H4 (cell line): ENCODE measurements at regions not wholly inside any gene's neighbourhood (a gene's known extent, or its start where the extent isn't known, plus 50 kb on each side); places are given as distances from the start of the nearest gene placed in this dataset.
"Not testable (repeated sequence)": the region's sequence is repeated elsewhere in the genome, so short reads cannot be mapped to it uniquely, and the experiment has no call there.

Experiments used
- DNase-seq: peaks from one replicate; pipeline ENCODE4 v3.0.0-alpha.2; 2015; ENCODE audit warnings: low spot score

DNA sequence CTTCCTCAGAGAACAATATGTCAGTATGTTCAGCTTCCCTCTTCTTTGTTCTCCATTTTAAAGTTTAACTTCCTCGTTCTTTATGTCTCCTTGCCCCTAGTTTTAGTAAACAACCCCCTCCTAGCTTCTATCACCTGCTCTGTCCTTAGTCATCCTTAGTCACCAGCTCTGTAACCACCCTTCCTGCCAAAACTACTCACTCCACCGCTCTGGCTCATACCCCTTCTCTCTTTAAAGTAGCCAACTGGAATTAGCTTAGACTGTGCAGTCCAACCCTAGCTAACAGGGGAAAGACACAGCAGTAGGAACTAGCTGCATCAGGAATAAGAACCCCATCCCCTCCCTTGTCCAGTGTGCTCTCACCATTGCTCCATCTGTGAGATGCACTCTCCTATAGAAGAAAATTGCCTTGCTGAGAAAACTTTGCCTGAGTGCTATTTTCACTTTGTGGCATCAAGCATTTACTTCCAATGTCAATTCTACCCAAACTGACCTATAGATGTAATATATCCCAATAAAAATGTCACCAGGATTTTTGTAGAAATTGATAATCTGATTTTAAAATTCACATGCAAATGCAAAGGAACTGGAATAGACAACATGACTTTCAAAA is 603.2 kb downstream of the C12orf50 start:
- no peak for DNase-seq

- not testable (repeated sequence) for DNase-seq
These were observed 608.0 kb downstream of the C12orf50 start for GRCh38 chr12:87421233-87421632.

DNA sequence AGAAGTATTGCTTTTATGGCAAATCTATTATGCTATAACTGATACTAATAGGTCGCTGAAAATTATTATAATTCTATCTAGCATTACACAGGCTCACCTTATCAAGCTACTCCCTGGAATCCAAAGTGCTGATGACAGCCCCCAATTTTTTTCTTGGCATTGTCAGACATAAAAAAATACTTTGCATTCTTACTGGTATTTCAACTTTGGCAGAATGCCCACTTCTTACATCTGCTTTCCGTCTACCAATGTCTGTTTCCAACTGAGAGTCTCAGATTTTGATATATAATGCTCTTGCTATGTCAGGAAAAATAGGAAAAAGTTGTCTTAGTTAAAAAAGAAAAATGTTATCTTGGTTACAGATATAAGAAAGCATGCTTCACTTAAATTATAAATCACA is 615.4 kb downstream of the C12orf50 start:
- no peak for DNase-seq

GRCh38 chr12:87406926-87407325 is 622.3 kb downstream of the C12orf50 start:
- DNase-seq: no peak

GRCh38 chr12:87405918-87406317 is 623.3 kb downstream of the C12orf50 start:
- no peak for DNase-seq

GRCh38 chr12:87394168-87394567 is 635.0 kb downstream of the C12orf50 start:
- not testable (repeated sequence) for DNase-seq

- DNase-seq: no peak
These were observed 640.8 kb downstream of the C12orf50 start for GRCh38 chr12:87388376-87388775.

- no peak for DNase-seq
These were observed 643.9 kb downstream of the C12orf50 start for GRCh38 chr12:87385322-87385721.

DNA sequence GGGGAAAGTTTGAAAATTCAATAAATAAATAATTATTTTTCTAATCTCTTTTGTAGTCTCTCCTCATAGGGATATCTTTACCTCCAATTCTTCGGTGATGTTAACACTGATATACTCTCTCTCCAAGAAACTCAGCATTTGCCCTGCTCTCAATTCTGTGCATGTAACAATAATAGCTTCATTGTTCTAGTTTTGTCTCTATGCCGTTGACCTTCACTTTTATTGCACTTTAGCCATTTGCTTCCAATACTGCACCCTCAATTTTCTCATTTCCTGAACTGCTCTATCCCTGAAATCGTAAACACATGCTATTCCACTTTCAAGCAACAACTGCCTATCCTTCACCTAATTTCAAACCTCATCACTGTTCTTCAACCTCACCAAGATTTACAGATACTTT is 645.0 kb downstream of the C12orf50 start:
- DNase-seq: no peak

GRCh38 chr12:87383680-87384079 is 645.5 kb downstream of the C12orf50 start:
- no peak for DNase-seq

GRCh38 chr12:87382959-87383566 is 646.1 kb downstream of the C12orf50 start:
- no peak for DNase-seq

- no peak for DNase-seq
These were observed 646.8 kb downstream of the C12orf50 start for GRCh38 chr12:87382436-87382835.

DNA sequence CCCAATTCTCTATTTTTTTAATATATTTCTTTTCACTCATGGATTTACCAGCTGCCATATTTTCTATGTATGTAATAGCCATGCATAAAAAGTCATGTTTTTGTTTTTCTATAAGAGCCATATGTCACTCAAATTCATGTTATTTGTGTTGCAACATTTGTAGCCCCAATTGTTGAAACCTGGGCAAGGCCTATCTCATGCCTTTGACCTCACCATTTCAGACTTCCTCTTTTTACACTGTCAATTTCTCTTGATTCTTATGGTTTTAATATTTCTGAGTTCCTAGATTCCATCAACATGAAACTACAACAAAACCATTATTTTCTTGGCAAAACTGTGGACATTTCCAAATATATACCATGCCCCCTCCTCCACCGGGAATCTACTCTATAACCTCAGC is 647.5 kb downstream of the C12orf50 start:
- DNase-seq: no peak

DNA sequence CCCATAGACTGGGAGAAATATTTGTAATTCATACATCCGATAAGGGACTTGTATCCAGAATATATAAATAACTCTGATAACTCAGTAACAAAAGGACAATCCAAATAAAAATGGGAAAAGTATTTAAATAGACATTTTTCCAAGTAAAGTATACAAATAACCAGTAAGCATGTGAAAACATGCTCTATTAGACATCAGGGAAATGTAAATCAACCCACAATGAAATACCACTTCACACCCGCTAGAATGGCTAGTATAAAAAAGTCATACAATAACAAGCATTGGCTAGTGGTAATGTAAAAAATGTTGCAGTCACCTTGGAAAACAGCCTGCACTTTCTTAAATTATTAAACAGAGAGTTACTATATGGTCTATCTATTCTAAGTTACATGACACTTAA is 650.7 kb downstream of the C12orf50 start:
- DNase-seq: no peak

GRCh38 chr12:87376722-87377121 is 652.5 kb downstream of the C12orf50 start:
- DNase-seq: no peak

- DNase-seq: no peak
These were observed 660.0 kb downstream of the C12orf50 start for GRCh38 chr12:87369161-87369560.

- no peak for DNase-seq
These were observed 660.9 kb downstream of the C12orf50 start for GRCh38 chr12:87368259-87368658.

- no peak for DNase-seq
These were observed 663.8 kb downstream of the C12orf50 start for GRCh38 chr12:87365423-87365822.

DNA sequence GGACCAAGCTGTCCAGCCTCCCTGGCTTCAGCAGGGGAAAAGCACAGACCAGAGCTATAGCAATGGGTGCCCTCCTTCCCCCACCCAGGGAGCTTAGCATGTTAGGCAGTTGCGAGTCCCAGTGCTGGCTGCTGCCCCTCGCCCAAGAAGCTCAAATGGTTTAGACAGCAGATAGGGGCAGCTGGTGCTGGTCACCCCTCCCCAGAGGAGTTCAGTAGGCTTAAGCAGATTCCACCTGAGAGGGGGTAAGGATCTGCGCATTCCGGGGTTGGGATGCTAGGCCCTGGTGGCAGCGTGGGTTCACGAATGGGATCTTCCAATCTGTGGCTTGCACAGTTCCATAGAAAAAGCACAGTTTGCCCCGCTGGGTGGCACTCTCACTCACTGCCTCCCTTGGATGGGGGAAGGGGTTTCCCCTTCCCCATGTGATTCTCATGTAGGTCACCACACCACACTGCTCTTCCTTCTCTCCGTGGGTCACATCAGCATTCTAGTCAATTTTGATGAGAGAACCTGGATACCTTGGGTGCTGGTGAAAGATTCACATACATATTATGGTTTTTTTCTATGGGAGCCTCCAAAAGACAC is 665.6 kb downstream of the C12orf50 start:
- DNase-seq: no peak

GRCh38 chr12:87349681-87350080 is 679.5 kb downstream of the C12orf50 start:
- no peak for DNase-seq

- no peak for DNase-seq
These were observed 681.1 kb downstream of the C12orf50 start for GRCh38 chr12:87348071-87348470.

DNA sequence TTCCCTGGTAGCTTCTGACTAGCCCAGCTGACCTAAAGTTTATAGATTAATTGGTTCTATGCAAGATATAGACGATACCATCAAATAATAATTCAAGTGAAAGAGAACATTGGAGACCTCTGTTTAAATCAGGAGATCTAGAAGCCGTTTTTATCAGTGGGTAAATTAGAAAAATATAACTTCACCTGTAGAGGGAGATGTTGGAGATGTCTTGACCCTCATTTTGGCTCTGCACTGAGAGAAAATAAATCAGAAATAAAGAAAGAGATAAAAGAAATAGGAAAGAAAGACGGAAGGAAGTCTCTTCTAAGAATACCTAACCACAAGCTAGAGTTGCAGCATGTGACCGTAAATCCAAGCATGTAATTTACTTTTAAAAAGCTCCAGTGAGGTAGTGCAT is 684.5 kb downstream of the C12orf50 start:
- no peak for DNase-seq

- DNase-seq: no peak
These were observed 690.5 kb downstream of the C12orf50 start for GRCh38 chr12:87338681-87339080.
